ENCODE measurements at regions not wholly inside any gene's neighbourhood (a gene's known extent, or its start where the extent isn't known, plus 50 kb on each side); places are given as distances from the start of the nearest gene placed in this dataset.
"Not testable (repeated sequence)": the region's sequence is repeated elsewhere in the genome, so short reads cannot be mapped to it uniquely, and the experiment has no call there.

GRCh38 chr13:90222758-90223157, 1124.7 kb upstream of the MIR17HG start:
- no peak for ATAC-seq
- Mint-ChIP-seq H3K27ac (no peak overlapping the region), H3K36me3 (no peaks in the 10 kb centered on the region), H3K9me3 (peaks cover 0 to 4% of the 10 kb centered on the region in 2 donors)
- no peak for DNase-seq (ENCODE audit: low spot score in 2 of 2)

GRCh38 chr13:90230311-90230710, 1117.2 kb upstream of the MIR17HG start:
- Mint-ChIP-seq H3K9me3 (peaks cover 18 to 20% of the 10 kb centered on the region in 2 donors), H3K36me3 (peaks cover 6 to 11% of the 10 kb centered on the region in 2 donors), H3K27ac (no peak overlapping the region)
- no peak for DNase-seq (ENCODE audit: low spot score in 2 of 2)
- no peak for ATAC-seq

DNA sequence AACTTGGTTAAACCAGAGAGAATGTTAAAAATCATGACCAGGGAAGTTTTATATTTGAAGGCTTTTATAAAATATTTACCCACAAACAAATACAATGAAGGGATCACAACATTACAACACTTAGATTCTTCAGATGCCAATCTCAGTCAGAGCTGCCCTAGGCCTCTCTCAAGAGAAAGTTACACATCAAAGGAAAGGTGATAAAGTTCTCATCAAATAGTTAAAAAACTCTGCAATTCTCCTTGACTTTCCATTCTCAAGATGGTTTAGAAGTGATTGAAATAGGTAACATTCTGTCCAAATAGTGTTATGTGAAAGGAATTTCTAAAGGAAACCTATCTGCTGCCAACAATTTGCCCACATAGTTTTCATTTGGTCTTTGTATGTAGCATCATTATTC, 1115.2 kb upstream of the MIR17HG start:
- Mint-ChIP-seq H3K9me3 (peaks cover 18 to 26% of the 10 kb centered on the region in 2 donors), H3K36me3 (peaks cover 6 to 14% of the 10 kb centered on the region in 2 donors), H3K27ac (no peak overlapping the region)
- no peak for ATAC-seq
- no peak for DNase-seq (ENCODE audit: low spot score in 2 of 2)

DNA sequence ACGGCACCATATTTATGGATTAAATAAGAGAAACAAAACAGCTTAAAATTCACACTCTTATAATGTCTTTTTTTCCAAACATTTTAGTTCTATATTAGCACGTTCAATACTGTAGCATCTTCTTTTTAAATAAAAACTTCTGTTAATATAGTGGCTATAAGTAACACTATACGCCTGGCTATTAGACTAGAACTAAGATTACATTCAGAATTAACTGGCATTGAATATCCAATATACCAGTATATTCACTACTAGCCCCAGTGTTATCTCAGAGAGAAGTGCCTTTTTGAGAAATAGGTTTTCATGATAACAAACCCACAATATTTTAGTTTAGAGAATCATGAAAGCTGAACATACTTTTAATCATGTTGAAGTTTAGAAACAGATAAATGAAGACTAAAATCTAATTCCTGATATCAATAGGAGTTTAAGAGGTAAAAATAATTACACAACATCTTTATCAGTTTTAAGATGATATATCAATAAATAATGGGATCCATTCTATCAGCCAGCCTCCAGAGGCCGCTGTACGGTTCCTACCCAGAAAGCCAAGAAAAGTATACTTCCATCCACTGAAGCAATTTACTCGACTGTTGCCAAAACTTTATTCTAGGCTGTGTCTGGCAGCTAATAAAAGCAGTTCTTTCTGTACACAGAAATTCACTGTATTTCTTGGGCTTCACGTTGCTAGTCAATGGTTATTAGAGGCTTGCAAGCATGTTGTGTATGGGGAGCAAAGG, 1113.4 kb upstream of the MIR17HG start:
- Mint-ChIP-seq H3K27ac (no peak overlapping the region), H3K9me3 (peaks cover 18 to 28% of the 10 kb centered on the region in 2 donors), H3K36me3 (peaks cover 6 to 14% of the 10 kb centered on the region in 2 donors)
- no peak for DNase-seq (ENCODE audit: low spot score in 2 of 2)
- ATAC-seq: no peak

GRCh38 chr13:90237852-90238251, 1109.6 kb upstream of the MIR17HG start:
- Mint-ChIP-seq H3K9me3 (peaks cover 13 to 27% of the 10 kb centered on the region in 2 donors), H3K36me3 (peaks cover 0 to 10% of the 10 kb centered on the region in 2 donors), H3K27ac (no peak overlapping the region)
- DNase-seq (ENCODE audit: low spot score in 2 of 2) (no peak), ATAC-seq (no peak)

GRCh38 chr13:90238413-90238812, 1109.1 kb upstream of the MIR17HG start:
- H3K36me3 Mint-ChIP-seq: peaks cover 0 to 10% of the 10 kb centered on the region in 2 donors
- no peak for DNase-seq (ENCODE audit: low spot score in 2 of 2)
- H3K27ac Mint-ChIP-seq: no peak overlapping the region
- peaks cover 13 to 27% of the 10 kb centered on the region in 2 donors for H3K9me3 Mint-ChIP-seq
- no peak for ATAC-seq

DNA sequence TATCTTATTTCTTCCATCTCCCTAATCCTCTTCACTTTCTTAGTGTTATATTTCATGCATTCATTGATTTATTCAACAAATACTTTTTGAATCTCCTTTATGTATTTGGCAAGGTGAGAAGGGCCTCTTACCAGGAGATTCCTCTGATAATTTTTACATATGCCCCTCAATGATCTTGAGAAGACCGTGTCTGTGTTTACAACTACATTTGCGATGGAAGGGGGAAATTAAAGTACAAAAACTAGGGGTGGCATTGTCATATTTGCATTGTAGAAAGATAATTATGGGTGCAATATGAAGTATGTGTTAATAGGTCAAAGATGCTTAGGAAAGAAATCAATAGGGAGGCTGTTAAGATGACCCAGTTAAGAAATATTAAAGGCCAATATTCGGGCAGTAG, 1108.4 kb upstream of the MIR17HG start:
- DNase-seq (ENCODE audit: low spot score in 2 of 2) (no peak), ATAC-seq (no peak)
- no peak overlapping the region for H3K27ac Mint-ChIP-seq
- peaks cover 0 to 10% of the 10 kb centered on the region in 2 donors for H3K36me3 Mint-ChIP-seq
- peaks cover 13 to 27% of the 10 kb centered on the region in 2 donors for H3K9me3 Mint-ChIP-seq

DNA sequence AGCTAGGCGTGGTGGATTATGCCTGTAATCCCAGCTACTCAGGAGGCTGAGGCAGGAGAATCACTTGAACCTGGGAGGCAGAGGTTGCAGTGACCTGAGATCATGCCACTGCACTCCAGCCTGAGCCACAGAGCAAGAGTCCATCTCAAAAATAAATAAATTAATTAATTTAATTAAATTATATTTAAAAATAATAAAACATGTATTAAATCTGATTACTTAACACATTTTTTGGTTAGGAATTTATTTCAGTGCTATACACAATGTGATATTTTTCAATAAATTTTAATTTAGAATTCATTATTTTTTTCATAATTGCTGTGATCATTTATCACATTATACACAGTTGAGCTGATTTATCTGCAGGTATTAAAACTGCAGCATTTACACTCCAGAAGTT, 1101.5 kb upstream of the MIR17HG start:
- peaks cover 0 to 6% of the 10 kb centered on the region in 2 donors for H3K36me3 Mint-ChIP-seq
- DNase-seq (ENCODE audit: low spot score in 2 of 2) (no peak), ATAC-seq (no peak)
- H3K9me3 Mint-ChIP-seq: peaks cover 21 to 28% of the 10 kb centered on the region in 2 donors
- no peak overlapping the region for H3K27ac Mint-ChIP-seq

DNA sequence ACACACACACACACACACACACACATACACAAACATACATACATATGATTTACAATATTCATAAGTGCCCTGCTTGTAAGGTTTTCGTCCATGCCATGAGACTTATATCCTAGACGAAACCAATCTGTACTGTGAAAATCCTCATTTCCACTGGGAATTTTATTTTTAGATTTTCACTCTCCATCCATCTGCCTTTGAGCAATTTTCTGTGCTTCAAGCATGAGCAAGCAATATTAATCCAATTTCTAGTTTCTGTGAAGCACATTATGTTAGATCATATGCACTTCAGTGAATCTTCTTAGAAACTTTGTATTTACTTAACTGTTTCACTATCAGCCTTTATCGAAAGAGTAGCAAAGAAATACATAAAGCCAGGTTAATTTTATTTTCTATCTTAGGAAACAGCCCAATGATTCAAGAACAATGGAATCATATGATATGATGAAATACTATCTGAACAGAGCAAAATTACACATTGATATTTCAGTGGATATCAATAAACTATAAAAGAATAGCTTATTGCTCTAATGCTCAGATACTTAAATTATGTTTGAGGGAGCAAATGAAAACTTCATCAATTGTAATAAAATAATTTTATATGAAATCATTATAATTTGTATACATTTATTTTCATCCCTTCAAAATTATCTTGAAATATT, 1100.7 kb upstream of the MIR17HG start:
- Mint-ChIP-seq H3K27ac (no peak overlapping the region), H3K36me3 (peaks cover 0 to 6% of the 10 kb centered on the region in 2 donors), H3K9me3 (peaks cover 21 to 29% of the 10 kb centered on the region in 2 donors)
- DNase-seq (ENCODE audit: low spot score in 2 of 2): no peak
- no peak for ATAC-seq

- H3K9me3 Mint-ChIP-seq: peaks cover 25 to 27% of the 10 kb centered on the region in 2 donors
- no peak overlapping the region for H3K27ac Mint-ChIP-seq
- DNase-seq (ENCODE audit: low spot score in 2 of 2) (no peak), ATAC-seq (no peak)
- peaks cover 0 to 13% of the 10 kb centered on the region in 2 donors for H3K36me3 Mint-ChIP-seq
These were observed 1093.7 kb upstream of the MIR17HG start for GRCh38 chr13:90253806-90254205.

GRCh38 chr13:90254437-90254836, 1093.0 kb upstream of the MIR17HG start:
- ATAC-seq (no peak), DNase-seq (ENCODE audit: low spot score in 2 of 2) (no peak)
- H3K9me3 Mint-ChIP-seq: peaks cover 22 to 25% of the 10 kb centered on the region in 2 donors
- peaks cover 0 to 13% of the 10 kb centered on the region in 2 donors for H3K36me3 Mint-ChIP-seq
- H3K27ac Mint-ChIP-seq: no peak overlapping the region

- DNase-seq (ENCODE audit: low spot score in 2 of 2): no peak
- no peak for ATAC-seq
- no peak overlapping the region for H3K27ac Mint-ChIP-seq
- peaks cover 29 to 30% of the 10 kb centered on the region in 2 donors for H3K9me3 Mint-ChIP-seq
- H3K36me3 Mint-ChIP-seq: peaks cover 0 to 13% of the 10 kb centered on the region in 2 donors
These were observed 1090.7 kb upstream of the MIR17HG start for GRCh38 chr13:90256746-90257145.

DNA sequence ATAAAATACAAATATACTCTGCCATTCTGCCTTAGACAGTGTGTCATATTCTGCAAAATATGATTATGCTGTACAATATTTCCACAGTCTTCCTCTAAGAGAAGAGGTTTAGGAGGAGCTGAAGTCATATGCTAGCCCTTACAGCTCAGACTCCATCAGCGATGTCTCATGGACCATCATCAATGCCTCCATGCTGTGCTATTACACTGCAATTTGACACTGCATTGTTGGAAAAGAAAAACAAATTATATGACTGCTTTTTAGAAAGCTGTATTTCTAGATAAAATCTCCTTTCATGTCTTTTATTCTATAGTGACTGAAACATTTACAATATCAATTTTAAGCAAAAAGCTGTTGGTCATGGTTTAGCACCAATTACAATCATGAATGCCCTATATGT, 1089.4 kb upstream of the MIR17HG start:
- Mint-ChIP-seq H3K36me3 (peaks cover 0 to 9% of the 10 kb centered on the region in 2 donors), H3K9me3 (peaks cover 26 to 34% of the 10 kb centered on the region in 2 donors), H3K27ac (no peak overlapping the region)
- DNase-seq (ENCODE audit: low spot score in 2 of 2) (no peak), ATAC-seq (no peak)

DNA sequence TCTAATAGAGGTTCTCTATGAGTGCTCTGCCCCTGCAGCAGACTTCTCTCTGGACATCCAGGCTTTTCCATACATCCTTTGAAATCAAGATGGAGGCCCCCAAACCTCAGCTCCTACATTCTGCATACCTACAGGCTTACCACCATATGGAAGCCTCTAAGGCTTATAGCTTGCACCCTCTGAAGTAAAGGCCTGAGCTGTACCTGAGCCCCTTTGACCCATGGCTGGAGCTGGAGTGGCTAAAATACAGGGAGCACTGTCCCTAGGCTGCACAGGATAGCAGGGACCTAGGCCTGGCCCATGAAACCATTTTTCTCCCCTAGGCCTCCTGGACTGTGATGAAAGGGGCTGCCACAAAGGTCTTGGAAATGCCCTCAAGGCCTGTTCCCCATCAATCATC, 1086.1 kb upstream of the MIR17HG start:
- Mint-ChIP-seq H3K9me3 (peaks cover 15 to 20% of the 10 kb centered on the region in 2 donors), H3K36me3 (no peaks in the 10 kb centered on the region), H3K27ac (no peak overlapping the region)
- no peak for DNase-seq (ENCODE audit: low spot score in 2 of 2)
- no peak for ATAC-seq

DNA sequence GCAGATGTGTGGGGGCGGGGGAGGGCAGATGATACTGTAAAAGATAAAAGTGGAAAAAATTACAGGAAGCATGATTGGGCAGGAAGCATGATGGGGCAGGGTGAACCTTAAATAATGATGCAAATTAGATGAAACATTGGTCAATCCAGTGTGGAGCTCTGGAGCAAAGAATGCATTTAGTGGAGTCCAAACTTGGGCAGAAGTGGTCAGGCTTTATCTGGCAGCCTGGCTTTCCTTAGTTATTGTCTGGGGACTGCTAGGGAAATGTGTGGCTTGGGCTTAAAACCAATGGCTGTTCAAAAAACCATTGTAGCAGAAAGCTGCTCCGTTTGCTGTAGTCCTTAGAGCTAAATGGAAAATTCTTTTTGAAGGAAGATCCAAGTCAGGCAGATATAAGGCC, 1077.3 kb upstream of the MIR17HG start:
- ATAC-seq (no peak), DNase-seq (ENCODE audit: low spot score in 2 of 2) (no peak)
- Mint-ChIP-seq H3K36me3 (no peaks in the 10 kb centered on the region), H3K27ac (no peak overlapping the region), H3K9me3 (peaks cover 12 to 25% of the 10 kb centered on the region in 2 donors)

DNA sequence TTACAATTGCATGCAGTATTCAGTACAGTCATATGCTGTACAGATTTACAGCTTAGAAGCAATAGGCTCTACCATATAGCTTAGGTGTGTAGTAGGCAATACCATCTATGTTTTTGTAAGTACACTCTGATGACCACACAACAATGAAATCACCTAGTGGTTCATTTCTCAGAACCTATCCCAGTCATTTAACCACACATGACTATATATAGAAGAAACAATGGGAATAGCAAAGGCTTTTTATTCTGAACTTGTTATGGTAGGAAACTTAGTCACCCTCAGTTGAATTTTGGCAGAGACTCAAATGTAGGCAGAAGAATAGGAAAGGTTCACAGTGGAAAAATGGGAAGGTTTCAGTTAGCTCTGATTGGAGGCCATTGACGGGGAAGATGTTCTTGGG, 1075.1 kb upstream of the MIR17HG start:
- ATAC-seq: no peak

GRCh38 chr13:90276216-90276615, 1071.3 kb upstream of the MIR17HG start:
- ATAC-seq: no peak
- no peak for DNase-seq (ENCODE audit: low spot score in 2 of 2)
- no peak overlapping the region for H3K27ac Mint-ChIP-seq
- H3K9me3 Mint-ChIP-seq: peaks cover 11 to 12% of the 10 kb centered on the region in 2 donors
- H3K36me3 Mint-ChIP-seq: no peaks in the 10 kb centered on the region

More for the DNA sequence above, 1075.1 kb upstream of the MIR17HG start:
- Mint-ChIP-seq H3K27ac (no peak overlapping the region), H3K9me3 (peaks cover 12 to 25% of the 10 kb centered on the region in 2 donors), H3K36me3 (no peaks in the 10 kb centered on the region)
- no peak for DNase-seq (ENCODE audit: low spot score in 2 of 2)

DNA sequence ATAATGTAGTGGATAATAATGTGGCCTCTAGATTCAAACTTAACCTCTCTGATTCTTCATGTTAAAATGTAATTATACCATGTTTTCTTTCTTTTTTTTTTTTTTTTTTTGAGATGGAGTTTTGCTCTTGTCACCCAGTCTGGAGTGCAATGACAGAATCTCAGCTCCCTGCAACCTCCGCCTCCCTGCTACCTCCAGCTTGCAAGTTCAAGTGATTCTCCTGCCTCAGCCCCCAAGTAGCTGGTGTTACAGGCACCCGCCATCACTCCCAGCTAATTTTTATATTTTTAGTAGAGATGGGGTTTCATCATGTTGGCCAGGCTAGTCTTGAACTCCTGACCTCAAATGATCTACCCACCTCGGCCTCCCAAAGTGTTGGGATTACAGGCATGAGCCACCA, 1069.3 kb upstream of the MIR17HG start:
- DNase-seq (ENCODE audit: low spot score in 2 of 2); ATAC-seq; H3K27ac Mint-ChIP-seq; H3K36me3 Mint-ChIP-seq; H3K9me3 Mint-ChIP-seq: not testable (repeated sequence)
